Mammary epithelial cell (primary cell): ENCODE measurements at regions not wholly inside any gene's neighbourhood (a gene's known extent, or its start where the extent isn't known, plus 50 kb on each side); places are given as distances from the start of the nearest gene placed in this dataset.

Source experiments
- EZH2 ChIP-seq: IDR thresholded peaks from 2 replicates; pipeline ENCODE4 v1.6.1; 2012; ENCODE audit warnings: low read length, inconsistent platforms, borderline replicate concordance
- TF ChIP-seq, protein P1 (sequence below), 2 donors: IDR thresholded peaks in 1 of 2; conservative IDR thresholded peaks in 1 of 2; 2 replicates each; pipeline ENCODE4 v1.5.1; 2011 to 2012; ENCODE audit warnings: inconsistent platforms in 2 of 2, low read length in 2 of 2, mild to moderate bottlenecking in 2 of 2, control low read depth in 1 of 2, low read depth in 1 of 2; ENCODE audit not compliant: insufficient read depth in 1 of 2; ENCODE audit errors: extremely low read depth in 1 of 2

DNA sequence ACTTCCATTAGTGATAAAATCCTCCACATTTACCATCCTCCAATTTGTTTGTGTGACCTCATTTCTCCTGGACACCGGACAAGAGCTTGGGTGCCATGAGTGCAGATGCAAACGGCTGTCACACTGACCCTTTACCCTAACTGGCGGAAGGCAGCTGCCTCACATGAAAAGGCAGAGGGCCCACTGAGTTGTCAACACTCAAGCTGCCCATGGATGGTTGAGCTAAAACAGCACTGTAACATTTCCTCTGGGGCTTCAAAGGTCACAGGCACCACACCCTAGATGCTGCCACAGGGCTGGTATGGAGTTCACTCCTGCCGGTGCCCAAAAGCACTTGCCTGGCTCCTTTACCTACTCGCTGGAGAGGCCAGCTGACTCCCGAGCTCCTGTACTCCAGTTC is 653.4 kb downstream of the KCNT2 start:
- TF ChIP-seq, protein P1, sequence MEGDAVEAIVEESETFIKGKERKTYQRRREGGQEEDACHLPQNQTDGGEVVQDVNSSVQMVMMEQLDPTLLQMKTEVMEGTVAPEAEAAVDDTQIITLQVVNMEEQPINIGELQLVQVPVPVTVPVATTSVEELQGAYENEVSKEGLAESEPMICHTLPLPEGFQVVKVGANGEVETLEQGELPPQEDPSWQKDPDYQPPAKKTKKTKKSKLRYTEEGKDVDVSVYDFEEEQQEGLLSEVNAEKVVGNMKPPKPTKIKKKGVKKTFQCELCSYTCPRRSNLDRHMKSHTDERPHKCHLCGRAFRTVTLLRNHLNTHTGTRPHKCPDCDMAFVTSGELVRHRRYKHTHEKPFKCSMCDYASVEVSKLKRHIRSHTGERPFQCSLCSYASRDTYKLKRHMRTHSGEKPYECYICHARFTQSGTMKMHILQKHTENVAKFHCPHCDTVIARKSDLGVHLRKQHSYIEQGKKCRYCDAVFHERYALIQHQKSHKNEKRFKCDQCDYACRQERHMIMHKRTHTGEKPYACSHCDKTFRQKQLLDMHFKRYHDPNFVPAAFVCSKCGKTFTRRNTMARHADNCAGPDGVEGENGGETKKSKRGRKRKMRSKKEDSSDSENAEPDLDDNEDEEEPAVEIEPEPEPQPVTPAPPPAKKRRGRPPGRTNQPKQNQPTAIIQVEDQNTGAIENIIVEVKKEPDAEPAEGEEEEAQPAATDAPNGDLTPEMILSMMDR (conservative IDR thresholded peaks at IDR 0.05 in 1 of 2, IDR thresholded peaks at IDR 0.05 in 1 of 2; ENCODE audit: extremely low read depth in 1 of 2, insufficient read depth in 1 of 2, low read depth in 1 of 2, low read length in 2 of 2), result no peak
- TF ChIP-seq EZH2, result no peak
